HG03060 (cell line): ENCODE measurements at regions not wholly inside any gene's neighbourhood (a gene's known extent, or its start where the extent isn't known, plus 50 kb on each side); places are given as distances from the start of the nearest gene placed in this dataset.

Source experiments
- ATAC-seq: cut with Tn5 transposase; IDR thresholded peaks from one replicate; pipeline ENCODE4 v1.9.1; 2021; ENCODE audit warnings: low read depth, moderate number of reproducible peaks; ENCODE audit not compliant: unreplicated experiment

- no peak for ATAC-seq
Observed at GRCh38 chr6:105568751-105569150, 165.9 kb upstream of the PREP start.

DNA sequence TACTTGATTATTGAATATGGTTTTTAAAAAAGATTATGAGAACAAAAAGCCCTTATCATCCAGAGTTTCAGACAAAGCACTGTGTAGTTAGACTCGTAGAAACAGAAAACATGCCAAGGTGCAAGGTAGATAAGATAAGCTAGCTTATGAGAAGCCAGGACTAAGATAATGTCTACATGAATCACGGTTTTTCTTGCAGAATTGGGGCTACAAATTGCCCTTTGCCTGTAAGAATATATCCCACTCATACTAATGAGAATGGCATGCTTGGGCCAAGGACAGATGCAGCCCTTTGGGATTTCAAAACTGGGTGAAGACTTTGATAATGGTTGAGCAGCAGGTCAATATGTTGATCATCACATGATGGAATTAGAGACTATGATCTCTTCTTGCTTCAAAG is 165.3 kb upstream of the PREP start:
- no peak for ATAC-seq

DNA sequence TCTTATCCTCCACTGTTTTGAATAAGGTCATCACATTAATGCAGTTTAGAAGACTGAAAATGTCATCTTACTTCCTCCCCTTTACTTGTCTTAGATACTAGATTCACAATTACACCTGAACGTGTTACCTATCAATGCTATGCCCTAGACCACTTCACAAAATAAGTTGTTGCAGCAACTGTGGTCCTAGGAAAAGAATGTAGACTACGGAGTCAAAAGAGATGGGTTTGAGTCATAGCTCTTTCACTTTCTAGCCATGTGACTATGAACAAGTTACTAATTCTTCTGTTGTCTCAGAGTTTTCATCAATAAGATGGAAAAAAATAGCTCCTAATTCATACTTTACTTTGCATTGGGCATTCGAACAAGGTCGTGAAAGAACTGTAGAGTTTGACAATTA is 164.3 kb upstream of the PREP start:
- ATAC-seq: no peak

- ATAC-seq: no peak
Observed at GRCh38 chr6:105566503-105566902, 163.6 kb upstream of the PREP start.

- no peak for ATAC-seq
Observed at GRCh38 chr6:105564121-105564902, 161.4 kb upstream of the PREP start.

- no peak for ATAC-seq
Observed at GRCh38 chr6:105562027-105562426, 159.1 kb upstream of the PREP start.

DNA sequence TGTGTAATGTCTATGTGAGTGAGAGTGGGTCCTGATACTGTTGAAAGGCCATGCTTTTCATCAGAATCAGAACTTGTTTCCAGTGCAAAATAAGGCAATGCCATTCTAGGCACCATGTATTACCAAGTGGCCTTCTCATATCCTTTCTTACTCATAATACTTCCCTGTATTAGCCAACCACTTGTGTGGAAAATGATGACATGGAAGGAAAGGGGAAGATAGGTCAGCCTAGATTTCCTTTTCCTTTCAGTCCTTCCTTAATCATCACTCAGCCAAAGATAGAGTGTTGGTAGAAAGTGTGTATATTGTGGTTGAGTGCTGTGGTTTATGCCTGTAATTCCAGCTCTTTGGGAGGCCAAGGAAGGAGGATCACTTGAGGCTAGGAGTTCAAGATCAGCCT is 158.6 kb upstream of the PREP start:
- ATAC-seq: no peak

- ATAC-seq: peak; percentile 96
Observed at GRCh38 chr6:105560611-105561066, 157.8 kb upstream of the PREP start.

DNA sequence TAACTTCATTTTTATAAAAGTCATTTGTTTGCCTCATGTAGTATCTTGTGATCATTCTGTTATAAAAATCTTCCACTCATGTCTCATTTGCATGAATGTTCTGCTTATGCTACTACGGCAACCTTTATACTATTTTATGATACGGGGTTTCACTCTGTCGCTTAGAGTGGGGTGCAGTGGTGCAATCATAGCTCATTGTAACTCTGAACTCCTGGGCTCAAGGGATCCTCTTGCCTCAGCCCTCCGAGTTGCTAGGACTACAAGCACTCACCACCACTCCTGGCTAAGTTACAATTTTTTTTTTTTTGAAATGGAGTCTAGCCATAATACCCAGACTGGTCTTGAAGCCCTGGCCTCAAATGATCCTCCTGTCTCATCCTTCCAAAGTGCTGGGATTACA is 154.4 kb upstream of the PREP start:
- no peak for ATAC-seq

DNA sequence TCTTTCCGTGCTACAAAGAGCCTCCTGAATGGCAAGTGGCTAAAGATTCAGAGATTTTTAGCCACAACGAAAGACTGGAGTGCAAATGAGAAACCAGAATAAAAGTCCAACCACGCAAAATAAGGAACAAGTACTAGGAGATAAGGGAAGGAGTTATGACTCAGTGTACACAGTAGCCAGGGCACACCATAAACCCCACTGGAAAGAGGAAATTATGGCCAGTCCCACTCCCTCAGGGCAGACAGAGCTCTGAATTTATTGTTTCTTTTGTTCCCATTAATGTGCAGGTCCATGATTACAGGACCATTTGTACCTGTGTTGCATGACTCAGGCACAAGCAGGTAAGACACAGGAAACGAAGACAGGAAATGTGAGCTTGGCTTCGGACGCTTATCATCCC is 150.3 kb upstream of the PREP start:
- no peak for ATAC-seq

DNA sequence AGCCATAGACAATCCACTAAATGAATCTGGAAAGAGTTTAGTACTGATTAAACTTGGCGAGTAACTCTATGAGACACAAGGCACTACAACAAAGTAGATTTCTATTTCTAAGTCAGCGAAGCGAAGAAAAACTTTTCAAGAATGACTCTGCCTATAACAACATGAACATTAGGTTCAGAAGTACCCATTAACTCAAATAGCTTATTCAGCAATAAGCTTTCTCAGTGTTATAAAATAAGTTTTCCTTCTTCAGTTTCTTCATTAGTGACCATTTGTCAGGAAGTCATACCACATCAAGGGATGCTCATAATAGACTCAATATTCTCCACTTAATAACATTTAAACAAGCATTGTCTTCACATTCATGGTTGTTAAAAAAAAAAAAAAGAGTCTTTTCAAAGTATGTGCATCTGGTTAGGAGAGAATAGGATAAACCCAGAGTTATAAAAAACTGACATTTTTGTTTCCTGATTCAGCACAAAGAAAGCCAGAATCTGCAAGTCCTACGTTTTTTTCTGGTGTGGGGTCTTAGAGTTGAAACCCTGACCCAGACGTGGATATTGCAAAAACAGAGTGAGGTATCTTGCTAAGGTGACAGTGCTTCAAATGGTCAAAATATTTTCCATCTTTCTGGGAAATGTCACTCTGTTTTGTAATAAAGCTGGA is 148.2 kb upstream of the PREP start:
- no peak for ATAC-seq

- no peak for ATAC-seq
Observed at GRCh38 chr6:105546754-105547153, 143.9 kb upstream of the PREP start.

DNA sequence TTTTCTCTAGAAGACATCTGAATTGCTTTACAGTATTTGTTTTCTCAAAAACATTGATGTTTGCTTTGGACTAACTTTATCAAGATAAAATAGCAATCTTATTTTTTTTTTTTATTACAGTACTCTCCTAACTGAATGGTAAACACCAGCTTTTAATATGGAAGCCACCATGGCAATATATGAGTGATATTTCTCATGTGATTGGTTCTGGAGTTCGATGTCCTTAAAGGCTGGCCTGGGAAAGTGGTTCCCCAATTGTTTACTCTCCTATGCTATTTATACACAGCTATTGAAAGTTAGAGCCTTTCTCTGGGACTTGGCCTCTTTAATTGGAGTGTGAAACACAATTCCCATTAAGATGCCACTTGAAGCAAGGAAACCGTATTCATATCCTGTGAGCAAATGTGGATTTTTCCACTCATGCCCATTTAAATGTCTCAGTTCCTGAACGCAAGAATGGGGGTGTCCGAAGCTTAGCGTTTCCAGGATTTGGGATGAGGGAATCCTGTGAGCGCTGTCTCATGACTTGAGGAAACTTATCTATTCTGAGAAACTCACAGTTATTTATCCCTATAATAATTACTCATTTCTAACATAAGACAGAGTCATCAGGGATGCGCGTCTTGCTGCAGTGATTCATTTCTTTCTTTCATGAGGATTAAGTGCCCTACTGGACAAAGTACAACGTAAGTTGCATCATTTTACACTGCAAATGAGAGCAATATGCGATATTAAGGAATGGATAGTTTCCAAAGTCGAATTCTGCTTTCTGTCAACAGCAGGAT is 143.3 kb upstream of the PREP start:
- ATAC-seq: no peak

GRCh38 chr6:105545228-105545920 is 142.5 kb upstream of the PREP start:
- ATAC-seq: no peak

GRCh38 chr6:105539911-105540310 is 137.0 kb upstream of the PREP start:
- ATAC-seq: no peak

GRCh38 chr6:105537981-105538578 is 135.2 kb upstream of the PREP start:
- no peak for ATAC-seq

GRCh38 chr6:105536961-105537360 is 134.1 kb upstream of the PREP start:
- no peak for ATAC-seq

DNA sequence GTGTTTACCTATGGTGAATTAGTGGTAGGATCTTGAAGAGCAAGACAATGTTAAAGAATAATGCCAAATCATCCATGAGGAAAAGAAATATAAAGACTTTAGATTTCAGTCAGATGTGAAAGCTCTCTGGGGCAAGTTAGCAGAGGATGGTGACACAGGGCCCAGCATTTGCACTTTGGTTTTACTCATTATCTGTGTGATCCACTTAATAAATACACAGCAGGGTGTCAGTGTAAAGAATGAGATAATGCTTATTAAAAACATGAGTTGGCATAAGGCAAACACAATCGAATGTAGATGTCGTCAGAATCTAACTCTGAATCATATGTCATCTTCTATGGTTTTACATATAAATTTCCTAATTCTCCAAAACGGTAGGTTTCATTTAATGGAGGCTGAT is 130.4 kb upstream of the PREP start:
- no peak for ATAC-seq

DNA sequence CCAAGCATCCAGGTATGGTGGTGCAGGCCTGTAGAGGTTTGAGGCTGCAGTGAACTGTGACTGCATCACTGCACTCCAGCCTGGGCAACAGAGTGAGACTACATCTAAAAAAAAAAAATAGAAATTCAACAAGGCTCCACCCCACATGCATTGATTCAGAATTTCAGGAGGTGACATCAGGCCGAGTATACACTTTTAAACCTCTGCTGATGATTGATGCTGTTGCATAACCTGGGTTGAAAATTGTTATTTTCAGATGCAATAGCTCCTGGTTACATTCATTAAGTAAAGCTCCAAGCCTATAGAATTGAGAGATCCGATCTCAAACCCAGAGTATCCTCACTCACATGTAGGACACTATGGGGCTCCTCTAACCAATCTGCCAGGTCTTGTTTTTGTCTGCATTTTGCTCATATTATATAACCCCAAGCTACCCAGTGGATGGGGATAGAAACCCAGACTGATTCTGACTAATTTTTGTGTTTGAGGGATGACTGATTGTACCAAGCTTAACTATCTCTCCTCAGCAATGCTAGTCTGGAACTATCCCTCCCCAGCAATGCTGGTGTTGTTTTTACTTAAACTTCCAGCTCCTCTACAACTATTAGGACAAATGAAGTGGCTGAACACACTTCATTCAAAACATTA is 123.5 kb upstream of the PREP start:
- ATAC-seq: no peak
